Smooth muscle cell (in vitro differentiated cells): ENCODE measurements at regions not wholly inside any gene's neighbourhood (a gene's known extent, or its start where the extent isn't known, plus 50 kb on each side); places are given as distances from the start of the nearest gene placed in this dataset.

Source experiments
- DNase-seq: peaks from one replicate; lab custom pipeline; 2025; ENCODE audit not compliant: unreplicated experiment; lab: John Stamatoyannopoulos, UW
- H2AFZ ChIP-seq: fragments of 200-600 bp; sonication (generic); 2 replicates; pipeline ENCODE4 v1.6.0; 2016; ENCODE audit warnings: antibody characterized with exemption, low read depth, mild to moderate bottlenecking
- H3F3A ChIP-seq: fragments of 200-600 bp; sonication (generic); 2 replicates; pipeline ENCODE4 v1.6.0; 2017; ENCODE audit warnings: antibody characterized with exemption, low read depth
- H3K27ac ChIP-seq: fragments of 200-600 bp; sonication (generic); 2 replicates; pipeline ENCODE4 v1.5.1; 2016; ENCODE audit warnings: low read depth, mild to moderate bottlenecking
- H3K27me3 ChIP-seq: fragments of 200-600 bp; sonication (generic); 2 replicates; pipeline ENCODE4 v1.6.1; 2016; ENCODE audit warnings: low read depth, mild to moderate bottlenecking
- H3K36me3 ChIP-seq: fragments of 200-600 bp; sonication (generic); 2 replicates; pipeline ENCODE4 v1.5.1; 2016; ENCODE audit warnings: low read depth
- H3K4me1 ChIP-seq: fragments of 200-600 bp; sonication (generic); 2 replicates; pipeline ENCODE4 v1.5.1; 2016; ENCODE audit warnings: low read depth
- H3K4me2 ChIP-seq: fragments of 200-600 bp; sonication (generic); 2 replicates; pipeline ENCODE4 v1.6.0; 2016; ENCODE audit warnings: mild to moderate bottlenecking
- H3K4me3 ChIP-seq: fragments of 200-600 bp; sonication (generic); 2 replicates; pipeline ENCODE4 v1.5.1; 2016; ENCODE audit warnings: mild to moderate bottlenecking
- H3K79me2 ChIP-seq: fragments of 200-600 bp; sonication (generic); 2 replicates; pipeline ENCODE4 v1.6.0; 2016; ENCODE audit warnings: low read depth, mild to moderate bottlenecking
- H3K9ac ChIP-seq: fragments of 200-600 bp; sonication (generic); 2 replicates; pipeline ENCODE4 v1.6.0; 2016; ENCODE audit warnings: low read depth
- H3K9me3 ChIP-seq: fragments of 200-600 bp; sonication (generic); replicated peaks from 2 replicates; pipeline ENCODE4 v1.5.1; 2016; ENCODE audit warnings: low read depth
- H4K20me1 ChIP-seq: fragments of 200-600 bp; sonication (generic); 2 replicates; pipeline ENCODE4 v1.6.0; 2016; ENCODE audit warnings: low read depth
- WGBS: methylation state at CpG from one replicate; pipeline ENCODE4 v1.1.7; 2016; ENCODE audit warnings: low lambda C conversion rate; 5-methylcytosine and 5-hydroxymethylcytosine counted together
- TF ChIP-seq, protein P1 (sequence below): fragments of 200-600 bp; sonication (generic); IDR thresholded peaks from 2 replicates; pipeline ENCODE4 v1.5.1; 2017; ENCODE audit warnings: borderline replicate concordance, mild to moderate bottlenecking, antibody characterized with exemption; ENCODE audit not compliant: insufficient read depth, poor library complexity, severe bottlenecking

- Histone ChIP-seq H3K4me2 (no peak overlapping the region), H4K20me1 (no peaks in the 10 kb centered on the region), H3K27me3 (no peaks in the 10 kb centered on the region), H3K9ac (no peak overlapping the region), H3K79me2 (no peaks in the 10 kb centered on the region), H3K9me3 (no peaks in the 10 kb centered on the region), H3K4me1 (no peaks in the 10 kb centered on the region), H3K27ac (no peak overlapping the region), H3F3A (no peaks in the 10 kb centered on the region), H3K36me3 (no peaks in the 10 kb centered on the region), H2AFZ (no peak overlapping the region), H3K4me3 (no peak overlapping the region)
- TF ChIP-seq, protein P1, sequence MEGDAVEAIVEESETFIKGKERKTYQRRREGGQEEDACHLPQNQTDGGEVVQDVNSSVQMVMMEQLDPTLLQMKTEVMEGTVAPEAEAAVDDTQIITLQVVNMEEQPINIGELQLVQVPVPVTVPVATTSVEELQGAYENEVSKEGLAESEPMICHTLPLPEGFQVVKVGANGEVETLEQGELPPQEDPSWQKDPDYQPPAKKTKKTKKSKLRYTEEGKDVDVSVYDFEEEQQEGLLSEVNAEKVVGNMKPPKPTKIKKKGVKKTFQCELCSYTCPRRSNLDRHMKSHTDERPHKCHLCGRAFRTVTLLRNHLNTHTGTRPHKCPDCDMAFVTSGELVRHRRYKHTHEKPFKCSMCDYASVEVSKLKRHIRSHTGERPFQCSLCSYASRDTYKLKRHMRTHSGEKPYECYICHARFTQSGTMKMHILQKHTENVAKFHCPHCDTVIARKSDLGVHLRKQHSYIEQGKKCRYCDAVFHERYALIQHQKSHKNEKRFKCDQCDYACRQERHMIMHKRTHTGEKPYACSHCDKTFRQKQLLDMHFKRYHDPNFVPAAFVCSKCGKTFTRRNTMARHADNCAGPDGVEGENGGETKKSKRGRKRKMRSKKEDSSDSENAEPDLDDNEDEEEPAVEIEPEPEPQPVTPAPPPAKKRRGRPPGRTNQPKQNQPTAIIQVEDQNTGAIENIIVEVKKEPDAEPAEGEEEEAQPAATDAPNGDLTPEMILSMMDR: no peak
- WGBS: 98% methylated on average over 2 of the region's 2 CpGs
- DNase-seq: no peak
These were observed 730.6 kb upstream of the NRSN1 start for GRCh38 chr6:23395381-23395780.

- Histone ChIP-seq H3K27ac (no peak overlapping the region), H3K4me2 (no peak overlapping the region), H3K79me2 (no peaks in the 10 kb centered on the region), H3K27me3 (no peaks in the 10 kb centered on the region), H3K36me3 (no peaks in the 10 kb centered on the region), H2AFZ (no peak overlapping the region), H3F3A (no peaks in the 10 kb centered on the region), H3K9ac (no peak overlapping the region), H3K4me1 (no peaks in the 10 kb centered on the region), H4K20me1 (no peaks in the 10 kb centered on the region), H3K9me3 (no peaks in the 10 kb centered on the region), H3K4me3 (no peak overlapping the region)
- WGBS: 62% methylated on average over 3 of the region's 3 CpGs
- TF ChIP-seq, protein P1: no peak
- DNase-seq: no peak
These were observed 729.1 kb upstream of the NRSN1 start for GRCh38 chr6:23396949-23397348.

DNA sequence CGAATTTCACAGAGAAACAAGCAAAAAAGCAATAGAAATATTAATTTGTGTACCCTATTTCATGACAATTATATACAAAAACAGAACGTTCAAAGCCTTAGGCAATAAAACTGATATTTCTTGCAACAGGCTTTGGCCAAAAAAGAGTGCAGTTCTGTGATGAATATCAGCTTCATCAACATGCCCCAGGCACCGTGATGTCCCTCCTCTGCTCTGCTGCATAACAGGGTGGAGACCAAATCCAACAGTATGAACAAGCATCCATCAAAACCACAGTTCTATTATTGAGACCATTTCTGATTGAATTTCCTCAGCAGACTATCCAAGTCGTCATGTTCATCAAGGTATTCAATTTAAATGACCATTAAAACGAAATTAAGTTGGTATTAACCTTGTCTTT, 722.6 kb upstream of the NRSN1 start:
- 83% methylated on average over 5 of the region's 5 CpGs for WGBS
- TF ChIP-seq, protein P1: no peak
- Histone ChIP-seq H3K79me2 (no peaks in the 10 kb centered on the region), H4K20me1 (no peaks in the 10 kb centered on the region), H3K4me3 (no peak overlapping the region), H3K9me3 (no peaks in the 10 kb centered on the region), H3K4me2 (no peak overlapping the region), H3K4me1 (no peaks in the 10 kb centered on the region), H2AFZ (no peak overlapping the region), H3K27me3 (no peaks in the 10 kb centered on the region), H3K36me3 (no peaks in the 10 kb centered on the region), H3F3A (no peaks in the 10 kb centered on the region), H3K27ac (no peak overlapping the region), H3K9ac (no peak overlapping the region)
- no peak for DNase-seq

DNA sequence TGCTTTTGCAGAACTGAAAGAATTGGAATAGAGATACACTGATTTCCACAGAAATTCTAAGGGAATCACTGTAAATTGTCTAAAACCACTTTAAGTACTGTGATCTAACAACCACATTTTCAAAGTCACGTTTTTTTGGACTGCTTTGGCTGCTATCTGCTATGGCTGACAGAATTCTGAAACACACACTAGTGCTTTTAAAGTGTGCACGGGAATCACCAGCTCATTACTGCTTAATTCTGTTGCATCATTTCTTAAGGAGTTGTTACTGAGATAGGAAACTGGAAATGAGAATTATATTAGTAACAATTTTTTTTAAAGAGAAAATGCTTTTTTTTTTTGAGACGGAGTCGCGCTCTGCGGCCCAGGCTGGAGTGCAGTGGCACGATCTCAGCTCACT, 716.5 kb upstream of the NRSN1 start:
- H4K20me1 ChIP-seq: no peaks in the 10 kb centered on the region
- H3K4me2 ChIP-seq: no peak overlapping the region
- no peak for DNase-seq
- H3K9me3 ChIP-seq: no peaks in the 10 kb centered on the region
- H3K27me3 ChIP-seq: no peaks in the 10 kb centered on the region
- H2AFZ ChIP-seq: no peak overlapping the region
- 71% methylated on average over 6 of the region's 7 CpGs for WGBS
- TF ChIP-seq, protein P1: no peak
- H3K4me1 ChIP-seq: peaks cover 3% of the 10 kb centered on the region
- no peaks in the 10 kb centered on the region for H3F3A ChIP-seq
- no peak overlapping the region for H3K4me3 ChIP-seq
- no peaks in the 10 kb centered on the region for H3K36me3 ChIP-seq
- no peak overlapping the region for H3K9ac ChIP-seq
- no peak overlapping the region for H3K27ac ChIP-seq
- H3K79me2 ChIP-seq: no peaks in the 10 kb centered on the region
